GM10847 (cell line): ENCODE measurements at regions not wholly inside any gene's neighbourhood (a gene's known extent, or its start where the extent isn't known, plus 50 kb on each side); places are given as distances from the start of the nearest gene placed in this dataset.

Experiments used
- POLR2A ChIP-seq: IDR thresholded peaks from 2 replicates; pipeline ENCODE4 v1.6.1; 2011; ENCODE audit not compliant: insufficient read length; ENCODE audit errors: extremely low read depth

DNA sequence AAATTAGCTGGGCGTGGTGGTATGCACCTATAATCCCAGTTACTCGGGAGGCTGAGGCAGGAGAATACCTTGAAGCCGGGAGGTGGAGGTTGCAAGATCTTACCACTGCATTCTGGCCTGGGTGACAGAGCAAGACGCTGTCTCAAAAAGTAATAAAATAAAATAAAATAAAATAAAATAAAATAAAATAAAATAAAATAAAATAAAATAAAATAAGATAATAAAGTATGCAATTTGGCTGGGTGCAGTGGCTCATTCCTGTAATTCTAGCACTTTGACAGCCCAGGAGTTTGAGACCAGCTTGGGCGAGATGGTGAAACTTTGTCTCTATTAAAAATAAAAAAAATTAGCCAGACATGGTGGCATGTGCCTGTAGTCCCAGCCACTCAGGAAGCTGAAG lies 85.6 kb upstream of the XPO1 start:
- no peak for TF ChIP-seq POLR2A

DNA sequence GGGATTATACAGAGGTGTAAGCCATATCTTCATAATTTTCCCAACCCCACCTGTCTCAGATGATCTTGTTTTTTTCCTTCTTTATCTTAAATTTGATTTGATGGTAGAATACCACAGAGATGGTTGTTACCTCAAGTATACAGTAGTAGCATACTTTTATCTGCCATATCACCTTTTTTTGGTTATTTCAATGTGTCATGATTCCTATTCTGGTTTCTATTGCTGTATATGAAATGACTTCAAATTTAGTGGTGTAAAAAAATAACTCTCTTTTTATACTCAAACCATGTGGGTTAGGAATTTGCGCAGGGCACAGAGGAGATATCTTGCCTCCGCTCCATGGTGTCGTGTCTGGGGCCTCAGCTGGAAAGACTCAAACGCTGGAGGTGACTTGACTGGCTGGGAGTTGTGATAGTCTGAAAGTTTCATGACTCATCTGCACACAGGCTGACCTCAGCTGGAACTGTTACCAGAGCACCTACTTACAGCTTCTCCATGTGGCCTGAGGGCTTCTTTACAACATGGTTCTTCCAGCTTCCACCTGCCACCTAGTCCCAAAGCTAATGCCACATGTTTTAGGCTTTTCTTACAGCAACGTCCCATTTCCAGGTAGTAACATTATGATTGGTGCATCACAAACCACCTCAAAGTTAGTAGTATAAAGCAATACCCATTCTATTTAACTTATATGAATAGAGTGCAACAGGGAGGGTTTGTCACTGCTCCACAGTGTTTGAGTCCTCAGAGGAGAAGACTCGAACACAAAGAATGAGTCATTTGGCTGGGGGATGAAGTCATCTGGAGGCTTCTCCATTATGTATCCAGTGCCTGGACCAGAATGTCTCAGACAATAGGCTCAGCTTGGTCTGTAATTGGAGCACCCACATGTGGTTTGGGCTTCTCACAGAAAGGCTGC lies 82.3 kb upstream of the XPO1 start:
- no peak for TF ChIP-seq POLR2A

DNA sequence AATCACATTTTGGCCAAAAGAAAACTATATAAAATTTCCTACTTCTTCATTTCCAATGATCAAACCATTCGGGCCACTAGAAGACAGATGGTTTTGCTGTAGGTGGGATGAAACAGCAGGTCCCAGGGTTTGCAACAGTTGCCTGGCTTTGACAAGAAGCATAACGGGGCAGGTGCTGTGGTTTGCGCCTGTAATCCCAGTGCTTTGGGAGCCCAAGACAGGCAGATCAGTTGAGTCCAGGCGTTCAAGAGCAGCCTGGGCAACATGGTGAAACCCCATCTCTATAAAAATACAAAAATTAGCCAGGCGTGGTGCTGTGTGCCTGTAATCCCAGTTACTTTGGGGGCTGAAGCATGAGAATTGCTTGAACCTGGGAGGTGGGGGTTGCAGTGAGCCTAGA lies 81.4 kb upstream of the XPO1 start:
- no peak for TF ChIP-seq POLR2A

DNA sequence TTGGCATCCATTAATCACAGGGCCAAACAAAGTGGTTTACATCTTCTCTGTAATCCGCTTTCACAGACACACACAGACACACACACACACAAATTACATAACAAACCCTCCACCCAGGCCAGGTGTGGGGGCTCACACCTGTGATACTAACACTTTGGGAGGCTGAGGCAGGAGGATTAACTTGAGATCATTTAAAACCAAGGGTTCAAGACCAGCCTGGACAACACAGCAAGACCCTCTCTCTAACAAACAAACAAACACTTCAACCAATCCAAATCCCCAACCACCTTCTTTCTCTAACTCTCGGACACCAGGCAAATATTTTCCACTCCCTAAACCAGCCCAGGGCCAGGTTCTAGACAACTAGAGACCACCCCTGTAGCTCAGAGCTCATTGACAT lies 79.5 kb upstream of the XPO1 start:
- TF ChIP-seq POLR2A: no peak

- no peak for TF ChIP-seq POLR2A
These were observed 67.1 kb upstream of the XPO1 start for GRCh38 chr2:61605245-61605644.

- TF ChIP-seq POLR2A: no peak
These were observed 66.3 kb upstream of the XPO1 start for GRCh38 chr2:61604433-61604832.

- TF ChIP-seq POLR2A: no peak
These were observed 59.4 kb upstream of the XPO1 start for GRCh38 chr2:61597300-61598289.

DNA sequence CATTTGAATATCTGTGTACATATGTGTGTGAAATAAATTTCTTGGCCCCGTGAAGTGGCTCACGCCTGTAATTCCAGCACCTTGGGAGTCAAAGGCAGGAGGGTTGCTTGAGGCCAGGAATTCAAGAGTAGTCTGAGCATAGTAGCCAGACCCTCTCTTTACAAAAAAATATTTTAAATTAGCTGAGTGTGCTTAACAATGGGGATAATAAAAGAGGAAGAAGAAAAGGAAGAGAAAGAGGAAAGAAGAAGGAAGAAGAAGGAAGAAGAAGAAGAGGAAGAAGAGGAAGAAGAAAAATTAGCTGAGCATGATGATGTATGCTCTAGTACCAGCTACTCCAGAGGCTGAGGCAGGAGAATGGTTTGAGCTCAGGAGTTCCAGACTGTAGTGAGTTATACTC lies 52.1 kb upstream of the XPO1 start:
- TF ChIP-seq POLR2A: no peak

DNA sequence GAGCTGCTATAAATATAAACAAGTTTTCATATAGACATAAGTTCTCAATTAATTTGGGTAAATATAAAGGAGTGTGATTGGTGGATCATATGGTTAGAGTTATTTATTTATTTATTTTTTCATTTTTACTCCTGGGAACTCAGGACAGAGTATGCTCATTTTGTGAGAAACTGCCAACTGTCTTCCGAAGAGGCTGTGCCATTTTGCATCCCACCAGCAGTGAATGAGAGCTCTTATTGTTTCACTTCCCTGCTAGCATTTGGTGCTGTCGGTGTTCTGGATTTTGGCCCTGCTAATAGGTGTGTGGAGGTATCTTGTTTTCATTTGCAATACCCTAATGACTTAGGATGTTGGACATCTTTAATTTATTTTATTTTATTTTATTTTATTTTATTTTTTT lies 50.4 kb upstream of the XPO1 start:
- TF ChIP-seq POLR2A: no peak
